ENCODE measurements at regions not wholly inside any gene's neighbourhood (a gene's known extent, or its start where the extent isn't known, plus 50 kb on each side); places are given as distances from the start of the nearest gene placed in this dataset.

GRCh38 chr22:47698906-47699305 lies 936.5 kb downstream of the TBC1D22A start:
- no peak for DNase-seq (ENCODE audit: low spot score)

- DNase-seq (ENCODE audit: low spot score) = no peak
Measured at GRCh38 chr22:47697861-47698260, 935.4 kb downstream of the TBC1D22A start.

DNA sequence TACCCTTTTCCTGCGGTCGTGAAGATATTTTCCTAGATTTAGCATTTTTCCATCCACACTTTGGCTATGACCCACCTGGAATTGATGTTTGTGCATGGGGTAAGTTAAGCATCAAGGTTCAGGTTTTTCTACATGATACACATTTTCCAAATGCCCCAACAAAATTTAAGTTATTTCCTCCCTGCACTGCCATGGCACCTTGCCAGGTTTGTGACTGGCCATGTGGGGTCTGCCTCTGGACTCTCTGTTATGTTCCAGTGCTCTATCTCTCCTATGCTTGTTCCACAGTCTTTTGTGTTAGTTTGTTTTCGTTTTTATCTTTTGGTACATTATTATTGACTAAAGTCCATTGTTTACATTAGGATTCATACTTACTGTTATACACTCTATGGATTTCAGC lies 934.3 kb downstream of the TBC1D22A start:
- no peak for DNase-seq (ENCODE audit: low spot score)

DNA sequence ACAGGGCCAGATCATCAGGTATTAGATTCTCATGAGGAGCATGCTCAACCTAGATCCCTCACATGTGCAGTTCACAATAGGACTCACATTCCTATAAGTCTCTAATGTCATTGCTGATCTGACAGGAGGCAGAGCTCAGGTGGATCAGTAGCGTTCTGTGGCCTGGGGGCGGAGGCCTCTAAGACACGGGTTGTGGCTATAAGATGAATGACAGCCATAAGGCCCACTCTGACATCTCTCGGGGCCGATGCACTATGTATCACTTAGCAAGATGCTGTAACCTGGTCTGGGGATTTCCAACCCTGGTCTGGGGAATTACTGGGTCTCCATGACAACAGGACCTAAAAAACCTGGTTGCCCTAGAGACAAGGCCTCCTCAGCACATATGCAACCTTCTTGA lies 932.7 kb downstream of the TBC1D22A start:
- no peak for DNase-seq (ENCODE audit: low spot score)

- DNase-seq (ENCODE audit: low spot score) = no peak
Measured at GRCh38 chr22:47694536-47695130, 932.2 kb downstream of the TBC1D22A start.

DNA sequence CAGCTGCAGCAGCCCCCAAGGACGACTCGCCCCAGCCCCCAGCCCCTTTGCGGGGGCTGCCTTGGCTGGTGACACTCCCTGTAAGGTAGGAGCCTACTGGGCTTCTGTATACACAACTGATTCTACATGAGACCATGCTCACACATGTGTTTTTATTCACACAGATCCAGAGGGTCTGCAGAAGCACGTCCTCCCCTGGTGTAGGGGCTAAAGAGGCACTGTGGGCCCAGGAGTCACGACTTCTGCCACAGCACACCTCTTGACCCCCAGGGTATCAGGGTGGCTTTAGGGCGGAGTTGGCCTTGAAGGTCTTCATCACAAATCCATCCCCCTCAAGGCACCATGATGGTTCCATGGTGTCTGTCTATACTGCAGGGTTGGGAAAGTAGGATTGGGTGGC lies 931.2 kb downstream of the TBC1D22A start:
- no peak for DNase-seq (ENCODE audit: low spot score)

GRCh38 chr22:47692811-47693210 lies 930.4 kb downstream of the TBC1D22A start:
- DNase-seq (ENCODE audit: low spot score) = no peak

DNA sequence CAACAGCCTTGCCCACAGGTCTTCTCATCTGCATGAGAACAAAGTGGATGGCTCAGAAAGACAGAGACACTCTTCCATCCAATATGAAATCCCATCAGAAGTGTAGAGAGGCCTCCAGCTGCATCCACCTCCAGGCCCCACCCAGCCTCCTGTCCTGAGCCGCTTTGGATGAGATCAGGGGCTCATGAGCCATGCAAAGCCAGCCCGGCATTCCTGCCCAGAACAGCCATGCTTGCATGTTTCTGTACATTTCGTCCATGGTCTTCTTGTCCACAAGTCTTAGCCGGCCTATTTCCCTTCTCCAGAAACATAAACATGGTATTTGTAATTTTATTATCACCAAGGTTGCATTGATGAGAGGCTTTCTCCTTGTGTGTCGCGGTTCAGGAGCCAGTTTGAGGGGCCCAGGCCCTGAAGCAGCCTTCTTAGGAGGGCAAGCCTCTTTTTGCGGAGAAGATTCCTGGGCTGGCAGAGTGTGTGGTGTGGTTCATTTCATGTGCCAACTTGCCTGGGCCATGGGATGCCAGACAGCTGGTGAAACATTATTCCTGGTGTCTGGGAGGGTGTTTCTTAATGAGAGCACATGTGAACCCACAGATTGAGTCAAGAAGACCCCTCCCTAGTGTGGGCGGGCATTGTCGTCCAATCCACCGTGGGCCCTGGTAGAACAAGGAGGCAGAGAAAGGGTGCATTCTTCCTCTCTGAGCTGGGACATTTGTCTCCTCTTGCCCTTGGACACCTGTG lies 928.9 kb downstream of the TBC1D22A start:
- no peak for DNase-seq (ENCODE audit: low spot score)

GRCh38 chr22:47690586-47690985 lies 928.1 kb downstream of the TBC1D22A start:
- DNase-seq (ENCODE audit: low spot score) = no peak

- no peak for DNase-seq (ENCODE audit: low spot score)
Measured at GRCh38 chr22:47690166-47690565, 927.7 kb downstream of the TBC1D22A start.

GRCh38 chr22:47687776-47688175 lies 925.3 kb downstream of the TBC1D22A start:
- DNase-seq (ENCODE audit: low spot score) = no peak

DNA sequence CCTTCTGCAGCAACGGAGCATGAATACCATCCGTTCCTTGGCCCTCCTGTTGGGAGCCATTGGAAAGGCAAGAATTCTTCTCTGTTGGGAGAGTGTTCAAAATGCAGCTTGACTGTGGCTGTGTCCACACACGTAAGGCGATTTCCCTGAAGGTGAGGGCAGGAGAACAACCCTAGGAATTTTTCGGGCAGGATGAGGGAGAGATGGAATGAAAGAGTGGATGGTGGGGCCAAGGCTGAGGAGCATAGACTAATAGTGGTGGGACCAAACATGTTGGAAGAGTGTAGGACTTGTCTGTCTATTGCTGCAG lies 924.9 kb downstream of the TBC1D22A start:
- no peak for DNase-seq (ENCODE audit: low spot score)

DNA sequence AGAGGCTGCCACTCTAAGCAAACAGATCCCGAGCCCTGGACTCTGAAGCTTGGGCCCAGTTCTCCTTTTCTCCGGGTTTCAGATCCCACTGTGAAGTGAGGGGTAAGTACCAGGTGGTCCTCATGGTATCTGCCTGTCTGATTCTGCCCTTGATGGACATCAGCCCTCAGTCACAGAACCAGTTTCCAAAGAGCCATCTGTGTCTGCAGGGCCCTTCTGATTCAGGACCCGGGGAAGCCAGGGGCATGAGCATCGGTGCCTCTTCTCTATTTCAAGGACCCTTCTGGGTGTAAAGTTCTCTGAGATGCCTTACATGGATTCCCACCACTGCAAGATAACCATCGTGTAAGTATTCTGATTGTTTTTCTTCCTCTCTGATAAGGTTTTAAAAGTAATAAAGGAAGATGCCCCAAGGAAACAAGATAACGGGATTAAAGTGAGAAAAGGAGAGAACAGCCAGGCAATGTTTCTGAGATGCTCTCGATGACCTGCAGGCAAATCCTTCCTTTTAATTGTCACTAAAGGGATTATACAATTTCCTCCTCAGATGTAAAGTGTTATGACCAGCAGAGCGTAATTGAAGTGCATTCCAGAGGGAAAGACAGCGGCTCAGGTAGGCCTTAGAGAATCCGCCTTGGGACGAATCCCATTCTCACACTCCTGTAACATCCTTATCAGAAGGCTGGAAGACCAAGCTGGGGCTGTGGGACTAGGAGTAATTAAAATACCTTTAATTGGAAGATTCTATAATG lies 924.3 kb downstream of the TBC1D22A start:
- DNase-seq (ENCODE audit: low spot score) = no peak

- DNase-seq (ENCODE audit: low spot score) = no peak
Measured at GRCh38 chr22:47681411-47682165, 919.1 kb downstream of the TBC1D22A start.

DNA sequence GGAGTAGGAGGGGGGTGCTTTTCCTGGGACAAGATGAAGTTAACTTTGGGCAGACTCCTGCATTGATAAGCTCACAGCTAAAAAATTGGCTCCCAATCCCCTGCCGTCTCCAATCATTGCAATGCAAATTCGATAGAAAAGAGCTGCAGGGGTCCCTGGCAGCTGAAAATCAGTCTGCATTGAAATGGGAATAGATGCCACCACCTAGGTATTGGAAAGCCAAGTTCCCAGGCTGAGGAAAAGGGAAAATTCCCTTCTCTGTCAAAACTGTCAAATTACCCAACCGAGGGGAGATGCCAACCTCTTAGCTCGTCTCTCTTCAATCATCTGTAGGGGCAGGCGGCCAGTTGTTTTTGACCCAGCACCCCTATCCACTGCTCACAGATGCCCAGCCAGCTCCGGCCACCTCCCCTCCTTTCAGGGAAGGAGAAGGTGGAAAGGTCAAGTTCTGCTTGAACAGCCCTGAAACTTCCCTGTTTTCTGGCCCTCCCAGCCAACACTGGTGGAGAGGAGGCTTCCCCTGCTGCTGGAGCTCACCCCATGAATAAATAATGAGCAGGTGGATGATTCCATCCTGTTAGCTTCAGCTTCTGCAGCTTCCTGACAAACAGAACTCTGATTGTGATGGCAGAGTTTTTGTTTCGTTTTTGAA lies 916.3 kb downstream of the TBC1D22A start:
- no peak for DNase-seq (ENCODE audit: low spot score)

DNA sequence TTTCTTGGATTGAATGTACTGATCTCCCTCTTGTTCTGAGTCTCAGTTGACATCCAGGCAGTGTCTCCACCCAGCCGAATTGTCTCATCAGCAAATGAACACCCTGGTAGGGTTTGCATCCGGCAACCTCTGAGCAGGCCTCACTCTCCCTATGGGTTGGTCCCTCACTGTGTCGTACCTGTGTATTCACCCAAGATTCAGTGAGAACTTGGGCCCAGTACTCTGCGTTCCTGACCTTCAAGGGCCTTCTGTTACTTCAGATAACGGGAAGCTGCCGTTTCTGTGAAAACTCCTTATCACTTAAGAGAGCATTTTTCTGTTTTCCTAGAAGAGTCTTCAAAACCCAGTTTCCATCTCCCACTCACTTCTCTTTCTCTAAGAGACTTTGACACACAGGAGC lies 915.6 kb downstream of the TBC1D22A start:
- no peak for DNase-seq (ENCODE audit: low spot score)

- no peak for DNase-seq (ENCODE audit: low spot score)
Measured at GRCh38 chr22:47676685-47677084, 914.2 kb downstream of the TBC1D22A start.

GRCh38 chr22:47674600-47674999 lies 912.1 kb downstream of the TBC1D22A start:
- no peak for DNase-seq (ENCODE audit: low spot score)

GRCh38 chr22:47673557-47673956 lies 911.1 kb downstream of the TBC1D22A start:
- DNase-seq (ENCODE audit: low spot score) = no peak

GRCh38 chr22:47672526-47672925 lies 910.1 kb downstream of the TBC1D22A start:
- DNase-seq (ENCODE audit: low spot score) = no peak

DNA sequence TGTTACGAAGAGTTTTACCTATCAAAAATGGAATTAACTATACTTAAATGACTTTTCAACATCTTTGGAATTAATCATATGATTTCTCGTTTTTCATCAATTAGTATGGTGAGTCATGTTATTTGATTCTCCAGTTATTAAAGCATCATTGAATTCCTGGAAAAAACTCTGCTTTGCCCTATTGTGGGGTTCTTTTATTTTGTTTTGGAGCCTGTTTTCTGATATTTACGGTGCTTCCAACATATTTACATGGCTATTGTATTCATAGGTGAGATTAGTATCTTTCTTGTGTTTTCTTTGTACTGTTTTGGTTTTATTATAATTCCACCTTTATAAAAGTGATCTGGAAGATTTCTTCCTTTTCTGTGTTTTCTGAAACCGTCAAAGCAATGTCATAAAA lies 902.7 kb downstream of the TBC1D22A start:
- DNase-seq (ENCODE audit: low spot score) = no peak
